ENCODE measurements at regions not wholly inside any gene's neighbourhood (a gene's known extent, or its start where the extent isn't known, plus 50 kb on each side); places are given as distances from the start of the nearest gene placed in this dataset.

- no peak for DNase-seq
These were observed 267.9 kb downstream of the SOX11 start for GRCh38 chr2:5959836-5960820.

GRCh38 chr2:5967506-5967905, 275.3 kb downstream of the SOX11 start:
- no peak for DNase-seq

GRCh38 chr2:5969303-5969702, 277.1 kb downstream of the SOX11 start:
- no peak for DNase-seq

- DNase-seq: no peak
These were observed 278.2 kb downstream of the SOX11 start for GRCh38 chr2:5970347-5970746.

DNA sequence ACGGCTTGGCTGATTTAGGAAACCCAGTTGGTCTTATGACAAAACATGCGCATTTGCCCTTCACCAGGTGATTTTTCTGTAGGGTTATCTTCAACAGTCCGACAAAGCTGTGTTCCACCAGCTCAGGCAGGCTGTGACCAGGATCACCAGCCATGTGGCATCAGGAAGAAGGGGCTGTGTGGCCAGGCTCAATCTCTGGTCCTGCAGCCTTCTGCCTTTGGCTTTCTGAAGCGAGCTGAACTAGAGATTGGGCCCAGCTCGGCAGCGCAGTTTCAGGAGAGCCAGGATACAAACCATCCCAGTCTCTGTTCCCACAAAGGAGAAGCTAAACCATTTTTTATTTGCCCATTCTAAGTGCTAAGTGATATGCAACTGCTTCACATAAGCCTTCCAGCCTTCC, 282.3 kb downstream of the SOX11 start:
- no peak for DNase-seq

- DNase-seq: no peak
These were observed 283.2 kb downstream of the SOX11 start for GRCh38 chr2:5975401-5975800.

- no peak for DNase-seq
These were observed 284.4 kb downstream of the SOX11 start for GRCh38 chr2:5976531-5977065.

- no peak for DNase-seq
These were observed 285.3 kb downstream of the SOX11 start for GRCh38 chr2:5977477-5977876.

DNA sequence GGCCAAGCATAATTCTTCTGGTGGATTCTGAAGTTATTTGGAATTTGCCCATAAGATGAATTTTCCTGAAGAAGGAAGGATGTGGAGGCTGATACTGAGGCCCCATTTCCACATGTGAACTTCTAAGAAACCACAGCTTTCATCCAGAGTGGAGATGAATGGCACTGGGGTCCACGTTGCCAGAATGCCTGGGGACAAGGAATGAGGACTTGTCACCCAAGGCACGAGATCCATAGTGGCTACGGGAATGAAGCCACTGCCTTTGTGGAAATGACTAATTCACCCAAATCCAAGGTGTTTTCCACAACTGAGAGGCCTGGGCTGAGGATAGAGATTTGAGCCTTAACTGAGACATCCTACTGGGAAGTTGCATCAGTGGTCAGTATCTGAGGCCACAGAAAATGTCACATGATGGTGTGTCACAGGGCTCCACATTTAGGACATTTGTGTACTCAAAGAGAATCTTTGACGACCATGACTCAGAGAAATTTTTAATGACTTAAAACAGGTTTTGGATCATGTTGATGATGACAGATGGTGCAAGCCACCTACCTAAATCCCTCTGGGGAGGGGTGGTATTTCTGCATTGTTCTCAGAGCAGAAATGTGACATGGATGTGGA, 286.1 kb downstream of the SOX11 start:
- no peak for DNase-seq

DNA sequence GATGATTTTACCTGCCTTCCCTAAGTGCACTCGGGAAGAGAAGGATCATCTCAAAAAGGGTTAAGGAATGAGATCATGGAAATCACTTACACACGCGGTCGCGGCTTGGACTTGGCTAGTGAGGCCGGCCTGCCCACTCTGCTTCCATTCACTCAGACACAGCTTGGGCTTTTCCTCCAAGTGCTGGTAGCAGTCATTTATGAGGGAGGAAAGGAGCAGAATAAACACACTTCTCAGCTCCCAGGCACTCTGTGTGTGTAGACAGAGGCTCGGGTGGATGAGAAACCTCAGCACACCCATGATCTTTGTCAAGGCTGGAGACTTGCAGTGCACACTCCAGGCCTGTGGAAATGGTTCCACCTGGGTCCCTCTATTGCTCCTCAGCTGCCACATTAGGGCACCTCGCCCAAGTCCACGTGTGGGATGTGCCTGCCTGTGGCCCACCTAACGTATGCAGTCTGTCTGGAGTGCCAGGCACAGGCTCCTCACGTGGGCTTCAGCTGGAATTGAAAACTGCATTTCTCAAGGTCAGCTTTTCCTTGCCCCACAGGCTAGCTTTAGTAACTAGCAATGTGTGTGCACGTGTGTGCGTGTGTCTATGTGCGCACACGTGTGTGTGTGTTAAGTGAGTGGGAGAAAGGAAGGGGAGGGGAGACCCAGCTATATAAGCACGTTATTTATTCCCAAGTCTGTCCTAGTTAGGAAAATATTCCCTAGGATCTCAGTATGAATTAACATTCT, 288.4 kb downstream of the SOX11 start:
- DNase-seq: no peak

GRCh38 chr2:5982193-5982902, 290.2 kb downstream of the SOX11 start:
- no peak for DNase-seq

DNA sequence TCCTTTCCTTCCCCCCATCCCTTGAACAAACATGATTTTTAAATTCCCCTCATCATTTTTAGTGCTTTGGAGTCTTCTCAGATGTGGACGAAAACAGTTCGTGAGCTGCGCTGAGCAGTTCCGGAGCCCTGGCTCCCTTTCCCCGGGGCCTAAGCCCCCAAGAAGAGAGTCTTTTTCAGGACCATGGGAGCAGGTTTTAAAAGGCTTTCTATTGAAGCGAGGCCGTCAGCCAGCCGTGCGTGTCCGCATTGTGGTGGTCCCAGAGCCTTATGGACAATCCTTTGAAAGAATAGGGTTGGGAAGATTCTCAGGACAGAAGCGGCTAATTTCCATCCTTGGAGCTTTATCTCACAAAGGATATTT, 290.7 kb downstream of the SOX11 start:
- DNase-seq: no peak

GRCh38 chr2:5983511-5984272, 291.5 kb downstream of the SOX11 start:
- no peak for DNase-seq

GRCh38 chr2:5984273-5984655, 292.1 kb downstream of the SOX11 start:
- DNase-seq: no peak

DNA sequence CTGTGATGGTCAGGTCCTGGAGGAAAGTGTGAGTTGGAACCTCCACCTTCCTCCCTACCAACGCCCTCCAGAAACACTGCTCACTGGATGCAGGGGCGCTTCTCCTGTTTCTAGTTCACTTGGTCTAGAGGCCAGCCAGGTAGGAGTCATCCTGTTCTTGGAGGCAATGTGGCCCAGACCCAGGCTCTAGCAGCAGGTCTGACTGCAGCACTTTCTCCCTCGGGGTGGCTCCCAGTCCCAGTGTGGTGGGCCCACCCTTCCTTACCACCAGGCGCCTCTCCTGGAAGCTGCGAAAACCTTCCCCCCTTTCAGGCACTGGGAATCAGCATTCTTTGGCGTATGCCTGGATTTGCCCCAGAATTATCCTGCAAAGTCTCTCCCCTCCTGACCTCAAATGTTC, 292.8 kb downstream of the SOX11 start:
- no peak for DNase-seq

DNA sequence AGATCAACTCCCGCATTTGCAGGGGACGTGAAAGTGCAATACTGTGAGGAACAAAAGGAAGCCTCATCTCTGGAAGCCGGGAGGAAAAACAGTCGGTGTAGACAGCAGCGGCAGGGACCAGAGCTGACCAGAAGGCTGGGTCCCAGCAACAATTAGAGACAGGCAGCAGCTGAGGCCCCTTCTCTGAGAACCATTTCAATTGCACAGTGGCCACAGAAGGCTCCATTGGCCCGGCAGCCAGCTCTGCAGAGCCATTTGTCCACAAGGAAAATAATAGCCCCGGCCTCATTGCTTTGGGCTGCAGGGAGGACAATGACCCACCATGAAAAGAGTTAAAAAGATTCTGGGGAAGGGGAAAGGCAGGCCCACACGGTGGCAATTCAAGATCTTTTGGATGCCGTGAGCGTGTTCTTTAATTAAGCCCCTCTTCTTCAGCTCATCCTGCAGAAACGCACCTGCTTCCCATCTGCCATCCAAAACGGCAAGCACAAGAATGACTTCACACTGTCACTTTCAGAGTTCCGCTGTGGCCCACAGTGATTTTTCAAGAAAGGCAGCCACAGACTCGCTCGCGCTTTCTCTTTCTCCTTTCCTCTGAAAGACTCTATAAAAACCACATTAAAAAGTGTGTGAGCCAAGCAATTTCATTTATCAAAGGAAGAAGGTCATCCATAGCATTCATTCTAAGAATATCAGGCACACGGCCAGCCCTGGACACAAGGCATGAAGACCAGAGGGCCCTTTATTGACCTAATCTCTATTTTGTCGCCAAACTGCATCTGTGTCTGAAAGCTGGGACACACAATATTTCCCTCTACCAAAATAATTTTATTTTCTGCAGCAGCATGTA, 293.6 kb downstream of the SOX11 start:
- no peak for DNase-seq

- DNase-seq: no peak
These were observed 294.9 kb downstream of the SOX11 start for GRCh38 chr2:5986801-5987787.

GRCh38 chr2:5988120-5988519, 295.9 kb downstream of the SOX11 start:
- no peak for DNase-seq

DNA sequence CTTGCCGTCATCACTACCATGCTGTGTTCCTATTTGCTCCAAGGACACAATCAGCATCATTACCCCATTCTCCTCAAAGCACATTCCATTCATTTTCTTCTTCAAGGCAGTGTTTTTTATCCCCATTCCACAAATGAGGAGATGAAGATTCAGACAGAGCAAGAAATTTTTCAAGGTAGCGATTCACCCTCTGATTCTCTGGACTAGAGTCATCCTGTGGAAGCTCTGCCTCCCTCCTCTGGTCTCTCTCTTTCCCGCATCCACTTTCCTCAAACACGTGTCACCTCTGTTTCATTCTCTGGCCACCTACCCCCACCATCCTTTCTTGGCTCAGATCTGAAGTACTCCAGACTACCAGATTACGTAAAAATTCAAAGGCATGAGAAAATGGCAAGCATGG, 297.9 kb downstream of the SOX11 start:
- no peak for DNase-seq

All from kidney glomerular epithelial cell (primary cell).